K562 (cell line): ENCODE measurements at regions not wholly inside any gene's neighbourhood (a gene's known extent, or its start where the extent isn't known, plus 50 kb on each side); places are given as distances from the start of the nearest gene placed in this dataset.

ENCODE experiments used
- ATAC-seq: fragments of 200-7000 bp; cut with Tn5 transposase; 3 replicates; pipeline ENCODE4 v1.9.1; 2020; ENCODE audit warnings: moderate library complexity
- BruUV-seq: library from RNA; stranded (reverse); fragments of 400-500 nt; replicated peaks from 2 replicates; lab custom pipeline; 2021; lab: Mats Ljungman, UMichigan
- CTCF ChIA-PET: fragments of 300-600 bp; formaldehyde crosslinking; extraction: SDS; loops from one replicate; lab custom pipeline; 2021; ENCODE audit warnings: low intra/inter-chr PET ratio; lab: Yijun Ruan, JAX
- POLR2A ChIA-PET: fragments of 300-600, 350-650 bp; sonication (Branson Sonifier 250); formaldehyde crosslinking; extraction: SDS; loops from one replicate; lab custom pipeline; 2021; ENCODE audit warnings: antibody characterized with exemption, inconsistent platforms; lab: Yijun Ruan, JAX
- DNase-seq, 4 experiments: peaks; one replicate each; pipeline versions ENCODE4 v3.0.0 to v3.0.0-alpha.2; 2011 to 2018; ENCODE audit warnings: low spot score in 3 of 4, mixed read lengths in 3 of 4; ENCODE audit errors: extremely low read depth in 1 of 4
- FAIRE-seq: peaks from 2 replicates; lab custom pipeline; 2011; peaks lifted over from hg19 to GRCh38; lab: Jason Lieb, UNC
- H2AFZ ChIP-seq: 2 replicates; pipeline ENCODE4 v1.6.0; 2011; ENCODE audit warnings: low read depth, low read length, control low read depth, inconsistent platforms
- H3K27ac ChIP-seq: fragments of 200-600 bp; 3 replicates; pipeline ENCODE4 v1.8.0; 2011; ENCODE audit warnings: low read depth, mild to moderate bottlenecking, control low read depth, inconsistent platforms, low read length, moderate library complexity, mixed read lengths; ENCODE audit errors: extremely low read depth
- H3K27me3 ChIP-seq, 2 experiments: fragments of 300-600 bp in 1 of 2; 2 replicates in 1 of 2; 3 replicates in 1 of 2; pipeline versions ENCODE4 v1.6.0 to v1.8.0; 2011; ENCODE audit warnings: inconsistent platforms in 2 of 2, low read length in 2 of 2, mild to moderate bottlenecking in 1 of 2, mixed read lengths in 1 of 2, moderate library complexity in 1 of 2; ENCODE audit not compliant: control insufficient read depth in 2 of 2, insufficient read depth in 2 of 2
- H3K36me3 ChIP-seq: fragments of 300-600 bp; 3 replicates; pipeline ENCODE4 v1.8.0; 2011; ENCODE audit warnings: mild to moderate bottlenecking, low read length, inconsistent platforms; ENCODE audit not compliant: control insufficient read depth, insufficient read depth
- H3K4me1 ChIP-seq, 2 experiments: fragments of 200-600 bp in 1 of 2; replicated peaks in 1 of 2; 2 replicates in 1 of 2; 3 replicates in 1 of 2; pipeline versions ENCODE4 v1.5.1 to v1.8.0; 2011; ENCODE audit warnings: inconsistent platforms in 2 of 2, low read length in 2 of 2, mild to moderate bottlenecking in 1 of 2, mixed read lengths in 1 of 2, moderate library complexity in 1 of 2; ENCODE audit not compliant: control insufficient read depth in 2 of 2, insufficient read depth in 2 of 2
- H3K4me2 ChIP-seq: 2 replicates; pipeline ENCODE4 v1.6.1; 2011; ENCODE audit warnings: low read length, control low read depth, inconsistent platforms, mixed read lengths; ENCODE audit not compliant: insufficient read depth
- H3K4me3 ChIP-seq: fragments of 200-600 bp; sonication (generic), shearing (Covaris generic); 2 replicates; pipeline ENCODE4 v1.5.1; 2016; ENCODE audit warnings: control low read depth, inconsistent platforms
- H3K79me2 ChIP-seq: fragments of 200-600 bp; 3 replicates; pipeline ENCODE4 v1.8.0; 2011; ENCODE audit warnings: low read length, inconsistent platforms; ENCODE audit not compliant: control insufficient read depth, insufficient read depth
- H3K9ac ChIP-seq, 2 experiments: 2 replicates each; pipeline versions ENCODE4 v1.6.0 to v1.6.1; 2011; ENCODE audit warnings: low read depth in 2 of 2, low read length in 2 of 2, control low read depth in 1 of 2, inconsistent platforms in 1 of 2, mild to moderate bottlenecking in 1 of 2, mixed read lengths in 1 of 2; ENCODE audit not compliant: insufficient read depth in 1 of 2
- H3K9me1 ChIP-seq: one replicate; pipeline ENCODE4 v1.6.0; 2011; ENCODE audit warnings: inconsistent platforms, mild to moderate bottlenecking, low read length, moderate library complexity; ENCODE audit not compliant: control insufficient read depth, insufficient read depth
- H3K9me3 ChIP-seq: replicated peaks from 2 replicates; pipeline ENCODE4 v1.5.1; 2011; ENCODE audit warnings: low read depth, low read length, inconsistent platforms; ENCODE audit not compliant: control insufficient read depth, insufficient read depth
- H4K20me1 ChIP-seq: replicated peaks from 2 replicates; pipeline ENCODE4 v1.6.1; 2011; ENCODE audit warnings: low read length, inconsistent platforms, mixed read lengths; ENCODE audit not compliant: control insufficient read depth, insufficient read depth
- BACH1 ChIP-seq: fragments of 200-800 bp; sonication (Bioruptor generic); IDR thresholded peaks from 2 replicates; pipeline ENCODE4 v1.6.1; 2016; ENCODE audit warnings: missing genetic modification characterization, missing compliant biosample characterization
- BCOR ChIP-seq: fragments of 450-650 bp; IDR thresholded peaks from 2 replicates; pipeline ENCODE4 v1.6.1; 2016
- FOXJ2 ChIP-seq: fragments of 200-800 bp; sonication (Bioruptor generic); IDR thresholded peaks from 2 replicates; pipeline ENCODE4 v1.6.1; 2016; ENCODE audit warnings: missing genetic modification characterization, missing compliant biosample characterization
- TOE1 ChIP-seq, 2 experiments: fragments of 450-650 bp in 1 of 2; sonication (generic) in 1 of 2; formaldehyde crosslinking in 1 of 2; IDR thresholded peaks; 2 replicates each; pipeline versions ENCODE4 v1.7.1 to v1.8.0; 2016 to 2022; ENCODE audit warnings: borderline replicate concordance in 2 of 2, mild to moderate bottlenecking in 2 of 2, antibody characterized with exemption in 1 of 2, inconsistent platforms in 1 of 2, low read depth in 1 of 2, missing genetic modification reagents in 1 of 2, moderate library complexity in 1 of 2
- WGBS: fragments of 100-300 bp; shearing (Covaris generic); methylation state at CpG from one replicate; pipeline ENCODE4 v1.1.6; 2016; ENCODE audit warnings: low coverage, mixed read lengths; ENCODE audit not compliant: insufficient coverage; ENCODE audit errors: missing lambda C conversion rate; 5-methylcytosine and 5-hydroxymethylcytosine counted together
- in situ Hi-C: fragments of 300-500 bp; cut with MboI; formaldehyde crosslinking; loops from 4 replicates; pipeline ENCODE4 v1.15.0; 2018; ENCODE audit warnings: inconsistent platforms, mixed read lengths
- intact Hi-C: fragments of 100-400 bp; cut with micrococcal nuclease; formaldehyde crosslinking; loops from 2 replicates; pipeline ENCODE4 v1.14.2; 2022
- TF ChIP-seq, protein P1 (sequence below): fragments of 200-800 bp; sonication (Bioruptor generic); IDR thresholded peaks from 2 replicates; pipeline ENCODE4 v1.6.1; 2016; ENCODE audit warnings: missing genetic modification characterization, missing compliant biosample characterization

DNA sequence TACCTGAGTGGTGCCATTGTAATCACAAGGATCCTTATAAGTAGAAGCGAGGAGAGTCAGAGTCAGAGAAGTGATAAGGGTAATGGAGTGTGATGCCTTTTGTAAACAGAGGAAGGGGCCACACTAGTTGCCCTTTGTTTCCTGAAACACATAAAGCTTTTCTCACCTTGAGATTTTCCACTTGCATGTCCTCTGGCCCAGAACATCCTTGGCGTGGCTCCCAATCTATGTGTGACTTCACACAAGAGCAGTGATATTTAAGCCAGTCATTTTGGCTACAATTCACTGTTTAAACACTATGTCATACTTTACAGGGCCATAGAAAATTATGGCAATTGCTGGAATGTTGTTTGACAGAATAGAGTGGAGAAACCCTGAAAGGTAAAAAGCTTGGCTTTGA lies 121.2 kb upstream of the BTN3A2 start:
- ChIA-PET POLR2A (interaction anchor here (0.9 to 1.7 kb wide), 3 partner anchors 9 to 27 kb away, joined by 3 to 10 read pairs (median 8); a partner anchor contains a TSS), CTCF (no interaction called here)
- no peaks in the 10 kb centered on the region for H3K79me2 ChIP-seq
- no peak for FAIRE-seq
- no TSS peak for BruUV-seq
- intact Hi-C loops: no loop called here
- no peak overlapping the region for H3K9ac ChIP-seq
- no peaks in the 10 kb centered on the region for H3K36me3 ChIP-seq
- peaks cover 4% of the 10 kb centered on the region; the same call in 1 of the 2 replicates for H3K9me3 ChIP-seq
- DNase-seq: no peak
- no peak overlapping the region for H3K4me3 ChIP-seq
- peak; percentile 32; the same call in 1 of the 3 replicates for ATAC-seq
- 55% methylated on average over 2 of the region's 2 CpGs for WGBS
- no peaks in the 10 kb centered on the region for H3K27me3 ChIP-seq
- no peaks in the 10 kb centered on the region; a peak in 1 of 5 replicates for H3K4me1 ChIP-seq
- TF ChIP-seq TOE1 (IDR thresholded peaks at IDR 0.05; ENCODE audit: borderline replicate concordance) (no peak), TOE1 (CRISPR knock-in tag; IDR thresholded peaks at IDR 0.05; ENCODE audit: borderline replicate concordance, low read depth) (no peak), FOXJ2 (no peak), BACH1 (tag) (no peak), BCOR (no peak)
- TF ChIP-seq, protein P1, sequence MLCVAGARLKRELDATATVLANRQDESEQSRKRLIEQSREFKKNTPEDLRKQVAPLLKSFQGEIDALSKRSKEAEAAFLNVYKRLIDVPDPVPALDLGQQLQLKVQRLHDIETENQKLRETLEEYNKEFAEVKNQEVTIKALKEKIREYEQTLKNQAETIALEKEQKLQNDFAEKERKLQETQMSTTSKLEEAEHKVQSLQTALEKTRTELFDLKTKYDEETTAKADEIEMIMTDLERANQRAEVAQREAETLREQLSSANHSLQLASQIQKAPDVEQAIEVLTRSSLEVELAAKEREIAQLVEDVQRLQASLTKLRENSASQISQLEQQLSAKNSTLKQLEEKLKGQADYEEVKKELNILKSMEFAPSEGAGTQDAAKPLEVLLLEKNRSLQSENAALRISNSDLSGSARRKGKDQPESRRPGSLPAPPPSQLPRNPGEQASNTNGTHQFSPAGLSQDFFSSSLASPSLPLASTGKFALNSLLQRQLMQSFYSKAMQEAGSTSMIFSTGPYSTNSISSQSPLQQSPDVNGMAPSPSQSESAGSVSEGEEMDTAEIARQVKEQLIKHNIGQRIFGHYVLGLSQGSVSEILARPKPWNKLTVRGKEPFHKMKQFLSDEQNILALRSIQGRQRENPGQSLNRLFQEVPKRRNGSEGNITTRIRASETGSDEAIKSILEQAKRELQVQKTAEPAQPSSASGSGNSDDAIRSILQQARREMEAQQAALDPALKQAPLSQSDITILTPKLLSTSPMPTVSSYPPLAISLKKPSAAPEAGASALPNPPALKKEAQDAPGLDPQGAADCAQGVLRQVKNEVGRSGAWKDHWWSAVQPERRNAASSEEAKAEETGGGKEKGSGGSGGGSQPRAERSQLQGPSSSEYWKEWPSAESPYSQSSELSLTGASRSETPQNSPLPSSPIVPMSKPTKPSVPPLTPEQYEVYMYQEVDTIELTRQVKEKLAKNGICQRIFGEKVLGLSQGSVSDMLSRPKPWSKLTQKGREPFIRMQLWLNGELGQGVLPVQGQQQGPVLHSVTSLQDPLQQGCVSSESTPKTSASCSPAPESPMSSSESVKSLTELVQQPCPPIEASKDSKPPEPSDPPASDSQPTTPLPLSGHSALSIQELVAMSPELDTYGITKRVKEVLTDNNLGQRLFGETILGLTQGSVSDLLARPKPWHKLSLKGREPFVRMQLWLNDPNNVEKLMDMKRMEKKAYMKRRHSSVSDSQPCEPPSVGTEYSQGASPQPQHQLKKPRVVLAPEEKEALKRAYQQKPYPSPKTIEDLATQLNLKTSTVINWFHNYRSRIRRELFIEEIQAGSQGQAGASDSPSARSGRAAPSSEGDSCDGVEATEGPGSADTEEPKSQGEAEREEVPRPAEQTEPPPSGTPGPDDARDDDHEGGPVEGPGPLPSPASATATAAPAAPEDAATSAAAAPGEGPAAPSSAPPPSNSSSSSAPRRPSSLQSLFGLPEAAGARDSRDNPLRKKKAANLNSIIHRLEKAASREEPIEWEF (CRISPR knock-in tag): no peak
- no peak overlapping the region for H3K4me2 ChIP-seq
- no peak overlapping the region for H3K27ac ChIP-seq
- in situ Hi-C loops: no loop called here
- H4K20me1 ChIP-seq: no peaks in the 10 kb centered on the region
- H2AFZ ChIP-seq: no peak overlapping the region
- no peaks in the 10 kb centered on the region for H3K9me1 ChIP-seq
